K562 (cell line): ENCODE measurements at regions not wholly inside any gene's neighbourhood (a gene's known extent, or its start where the extent isn't known, plus 50 kb on each side); places are given as distances from the start of the nearest gene placed in this dataset.

ENCODE experiments used
- CBFA2T3 ChIP-seq: fragments of 450-650 bp; IDR thresholded peaks from 2 replicates; pipeline ENCODE4 v1.6.1; 2017
- CEBPG ChIP-seq, 3 experiments: fragments of 200-800 bp in 1 of 3; sonication (Bioruptor generic) in 1 of 3; sonication (generic) in 1 of 3; formaldehyde crosslinking in 1 of 3; IDR thresholded peaks in 2 of 3; conservative IDR thresholded peaks in 1 of 3; 2 replicates each; pipeline versions ENCODE4 v1.6.1 to v1.8.0; 2016 to 2022; ENCODE audit warnings: missing compliant biosample characterization in 2 of 3, missing genetic modification characterization in 2 of 3, mild to moderate bottlenecking in 1 of 3, missing genetic modification reagents in 1 of 3
- EP300 ChIP-seq: IDR thresholded peaks from 2 replicates; pipeline ENCODE4 v1.6.1; 2012; ENCODE audit warnings: low read length, improper control_type of control experiment
- FIP1L1 ChIP-seq: fragments of 200-400 bp; formaldehyde crosslinking; IDR thresholded peaks from 2 replicates; pipeline ENCODE4 v1.6.1; 2018; ENCODE audit warnings: mild to moderate bottlenecking, low read depth, low read length; ENCODE audit not compliant: poor library complexity, severe bottlenecking
- GATA2 ChIP-seq: sonication (generic); formaldehyde crosslinking; IDR thresholded peaks from 2 replicates; pipeline ENCODE4 v1.4.0; 2020; ENCODE audit warnings: mild to moderate bottlenecking, missing genetic modification reagents
- GTF2F1 ChIP-seq: IDR thresholded peaks from 2 replicates; pipeline ENCODE4 v1.6.1; 2011; ENCODE audit warnings: low read depth, low read length, improper control_type of control experiment
- JUND ChIP-seq, 2 experiments: IDR thresholded peaks; 2 replicates in 1 of 2; 3 replicates in 1 of 2; pipeline ENCODE4 v1.6.1; 2011; ENCODE audit warnings: borderline replicate concordance in 2 of 2, low read depth in 2 of 2, low read length in 2 of 2, improper control_type of control experiment in 1 of 2, missing biosample characterization in 1 of 2, missing genetic modification characterization in 1 of 2, missing genetic modification reagents in 1 of 2
- LARP7 ChIP-seq: fragments of 450-650 bp; IDR thresholded peaks from 2 replicates; pipeline ENCODE4 v1.6.1; 2016
- MEIS2 ChIP-seq: fragments of 450-650 bp; IDR thresholded peaks from 2 replicates; pipeline ENCODE4 v1.6.1; 2014; ENCODE audit warnings: mild to moderate bottlenecking; ENCODE audit not compliant: partially characterized antibody
- NFXL1 ChIP-seq: fragments of 450-650 bp; formaldehyde crosslinking; IDR thresholded peaks from 2 replicates; pipeline ENCODE4 v1.4.0; 2021; ENCODE audit warnings: mild to moderate bottlenecking
- NFYB ChIP-seq: IDR thresholded peaks from 2 replicates; pipeline ENCODE4 v1.6.1; 2011; ENCODE audit warnings: mild to moderate bottlenecking, moderate library complexity; ENCODE audit not compliant: insufficient read length; ENCODE audit errors: extremely low read depth
- SIN3A ChIP-seq, 2 experiments: fragments of 150-350 bp in 1 of 2; IDR thresholded peaks; 2 replicates each; pipeline ENCODE4 v1.6.1; 2011 to 2016; ENCODE audit warnings: borderline replicate concordance in 2 of 2, low read depth in 2 of 2, low read length in 2 of 2, mild to moderate bottlenecking in 2 of 2, moderate library complexity in 2 of 2; ENCODE audit not compliant: control insufficient read depth in 1 of 2
- SMARCA5 ChIP-seq: fragments of 450-650 bp; IDR thresholded peaks from 2 replicates; pipeline ENCODE4 v1.6.1; 2016
- TCF7 ChIP-seq: sonication (generic); IDR thresholded peaks from 2 replicates; pipeline ENCODE4 v1.6.1; 2016; ENCODE audit warnings: antibody characterized with exemption, borderline replicate concordance
- ZC3H4 ChIP-seq: sonication (generic); formaldehyde crosslinking; IDR thresholded peaks from 2 replicates; pipeline ENCODE4 v1.9.0; 2021; ENCODE audit warnings: missing genetic modification reagents, borderline replicate concordance
- ZNF239 ChIP-seq: fragments of 250-450 bp; sonication (Bioruptor Pico); IDR thresholded peaks from 2 replicates; pipeline ENCODE4 v1.4.0; 2020; ENCODE audit warnings: mild to moderate bottlenecking
- ZNF583 ChIP-seq: fragments of 250-450 bp; sonication (Bioruptor Pico); IDR thresholded peaks from 2 replicates; pipeline ENCODE4 v1.4.0; 2020
- TF ChIP-seq, protein P1 (sequence below): sonication (generic); formaldehyde crosslinking; IDR thresholded peaks from 2 replicates; pipeline ENCODE4 v1.8.1; 2022; ENCODE audit warnings: missing genetic modification reagents
- TF ChIP-seq, protein P2 (sequence below): sonication (generic); formaldehyde crosslinking; IDR thresholded peaks from 2 replicates; pipeline ENCODE4 v1.4.0; 2020; ENCODE audit warnings: mild to moderate bottlenecking, missing genetic modification reagents
- TF ChIP-seq, protein P3 (sequence below): fragments of 450-650 bp; formaldehyde crosslinking; IDR thresholded peaks from 2 replicates; pipeline ENCODE4 v1.4.0; 2020; ENCODE audit warnings: mild to moderate bottlenecking, moderate library complexity
- TF ChIP-seq, protein P4 (sequence below): sonication (generic); formaldehyde crosslinking; IDR thresholded peaks from 2 replicates; pipeline ENCODE4 v1.8.1; 2023; ENCODE audit warnings: mild to moderate bottlenecking, missing genetic modification reagents

DNA sequence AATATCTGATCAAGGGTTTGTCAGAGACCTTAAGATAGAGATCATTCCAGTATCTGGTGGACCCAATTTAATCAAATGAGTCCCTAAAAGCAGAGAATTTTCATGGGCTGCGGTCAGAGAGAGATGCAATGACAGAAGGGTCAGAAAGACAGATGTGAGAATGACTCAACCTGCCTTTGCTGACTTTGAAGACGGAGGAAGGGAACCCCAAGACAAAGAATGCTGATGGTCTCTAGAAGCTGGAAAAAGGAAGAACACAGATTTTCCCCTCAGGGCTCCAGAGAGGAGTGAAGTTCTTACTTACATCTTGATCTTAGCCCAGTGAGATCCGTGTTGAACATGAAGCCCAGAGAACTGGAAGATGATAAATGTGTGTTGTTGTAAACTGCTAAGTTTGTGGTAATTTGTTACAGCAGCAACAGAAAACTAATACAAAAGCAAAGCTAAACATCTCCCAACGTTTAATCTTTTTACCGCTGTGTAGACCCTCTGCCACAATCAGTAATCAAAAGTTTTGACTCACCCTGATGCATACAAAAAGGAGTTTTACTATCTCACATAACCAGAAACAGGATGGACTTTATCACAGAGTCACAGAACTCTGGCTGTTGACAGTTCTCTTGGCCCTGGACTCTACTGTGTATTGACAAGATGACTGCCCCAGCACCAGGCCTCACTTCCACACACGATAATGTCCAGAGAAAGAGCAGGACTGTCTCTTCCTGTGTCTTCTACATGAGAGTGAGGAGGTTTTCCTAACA, 70.2 kb upstream of the MAGEB2 start (continued):
- TF ChIP-seq, protein P1, sequence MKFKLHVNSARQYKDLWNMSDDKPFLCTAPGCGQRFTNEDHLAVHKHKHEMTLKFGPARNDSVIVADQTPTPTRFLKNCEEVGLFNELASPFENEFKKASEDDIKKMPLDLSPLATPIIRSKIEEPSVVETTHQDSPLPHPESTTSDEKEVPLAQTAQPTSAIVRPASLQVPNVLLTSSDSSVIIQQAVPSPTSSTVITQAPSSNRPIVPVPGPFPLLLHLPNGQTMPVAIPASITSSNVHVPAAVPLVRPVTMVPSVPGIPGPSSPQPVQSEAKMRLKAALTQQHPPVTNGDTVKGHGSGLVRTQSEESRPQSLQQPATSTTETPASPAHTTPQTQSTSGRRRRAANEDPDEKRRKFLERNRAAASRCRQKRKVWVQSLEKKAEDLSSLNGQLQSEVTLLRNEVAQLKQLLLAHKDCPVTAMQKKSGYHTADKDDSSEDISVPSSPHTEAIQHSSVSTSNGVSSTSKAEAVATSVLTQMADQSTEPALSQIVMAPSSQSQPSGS, result no peak
- TF ChIP-seq LARP7, result no peak
- TF ChIP-seq MEIS2, result peak; percentile 45
- TF ChIP-seq FIP1L1, result no peak
- no peak for TF ChIP-seq TCF7
- TF ChIP-seq SMARCA5, result no peak
- no peak for TF ChIP-seq ZNF239 (CRISPR knock-in tag)
- TF ChIP-seq GTF2F1, result no peak
- TF ChIP-seq NFXL1, result no peak
- TF ChIP-seq, protein P2, sequence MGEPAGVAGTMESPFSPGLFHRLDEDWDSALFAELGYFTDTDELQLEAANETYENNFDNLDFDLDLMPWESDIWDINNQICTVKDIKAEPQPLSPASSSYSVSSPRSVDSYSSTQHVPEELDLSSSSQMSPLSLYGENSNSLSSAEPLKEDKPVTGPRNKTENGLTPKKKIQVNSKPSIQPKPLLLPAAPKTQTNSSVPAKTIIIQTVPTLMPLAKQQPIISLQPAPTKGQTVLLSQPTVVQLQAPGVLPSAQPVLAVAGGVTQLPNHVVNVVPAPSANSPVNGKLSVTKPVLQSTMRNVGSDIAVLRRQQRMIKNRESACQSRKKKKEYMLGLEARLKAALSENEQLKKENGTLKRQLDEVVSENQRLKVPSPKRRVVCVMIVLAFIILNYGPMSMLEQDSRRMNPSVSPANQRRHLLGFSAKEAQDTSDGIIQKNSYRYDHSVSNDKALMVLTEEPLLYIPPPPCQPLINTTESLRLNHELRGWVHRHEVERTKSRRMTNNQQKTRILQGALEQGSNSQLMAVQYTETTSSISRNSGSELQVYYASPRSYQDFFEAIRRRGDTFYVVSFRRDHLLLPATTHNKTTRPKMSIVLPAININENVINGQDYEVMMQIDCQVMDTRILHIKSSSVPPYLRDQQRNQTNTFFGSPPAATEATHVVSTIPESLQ (CRISPR knock-in tag), result no peak
- TF ChIP-seq, protein P3, sequence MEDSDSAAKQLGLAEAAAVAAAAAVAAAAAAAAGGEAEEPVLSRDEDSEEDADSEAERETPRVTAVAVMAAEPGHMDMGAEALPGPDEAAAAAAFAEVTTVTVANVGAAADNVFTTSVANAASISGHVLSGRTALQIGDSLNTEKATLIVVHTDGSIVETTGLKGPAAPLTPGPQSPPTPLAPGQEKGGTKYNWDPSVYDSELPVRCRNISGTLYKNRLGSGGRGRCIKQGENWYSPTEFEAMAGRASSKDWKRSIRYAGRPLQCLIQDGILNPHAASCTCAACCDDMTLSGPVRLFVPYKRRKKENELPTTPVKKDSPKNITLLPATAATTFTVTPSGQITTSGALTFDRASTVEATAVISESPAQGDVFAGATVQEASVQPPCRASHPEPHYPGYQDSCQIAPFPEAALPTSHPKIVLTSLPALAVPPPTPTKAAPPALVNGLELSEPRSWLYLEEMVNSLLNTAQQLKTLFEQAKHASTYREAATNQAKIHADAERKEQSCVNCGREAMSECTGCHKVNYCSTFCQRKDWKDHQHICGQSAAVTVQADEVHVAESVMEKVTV (CRISPR knock-in tag), result no peak
- TF ChIP-seq NFYB, result no peak
- no peak for TF ChIP-seq ZC3H4 (CRISPR knock-in tag)
- no peak for TF ChIP-seq SIN3A (IDR thresholded peaks at IDR 0.05; ENCODE audit: borderline replicate concordance in 2 of 2, control insufficient read depth in 1 of 2, low read depth in 2 of 2, low read length in 2 of 2)
- no peak for TF ChIP-seq GATA2 (CRISPR knock-in tag)
- no peak for TF ChIP-seq CEBPG (CRISPR knock-in tag; IDR thresholded peaks at IDR 0.05)
- TF ChIP-seq CEBPG (tag; conservative IDR thresholded peaks at IDR 0.05 in 1 of 2, IDR thresholded peaks at IDR 0.05 in 1 of 2), result no peak
- TF ChIP-seq, protein P4, sequence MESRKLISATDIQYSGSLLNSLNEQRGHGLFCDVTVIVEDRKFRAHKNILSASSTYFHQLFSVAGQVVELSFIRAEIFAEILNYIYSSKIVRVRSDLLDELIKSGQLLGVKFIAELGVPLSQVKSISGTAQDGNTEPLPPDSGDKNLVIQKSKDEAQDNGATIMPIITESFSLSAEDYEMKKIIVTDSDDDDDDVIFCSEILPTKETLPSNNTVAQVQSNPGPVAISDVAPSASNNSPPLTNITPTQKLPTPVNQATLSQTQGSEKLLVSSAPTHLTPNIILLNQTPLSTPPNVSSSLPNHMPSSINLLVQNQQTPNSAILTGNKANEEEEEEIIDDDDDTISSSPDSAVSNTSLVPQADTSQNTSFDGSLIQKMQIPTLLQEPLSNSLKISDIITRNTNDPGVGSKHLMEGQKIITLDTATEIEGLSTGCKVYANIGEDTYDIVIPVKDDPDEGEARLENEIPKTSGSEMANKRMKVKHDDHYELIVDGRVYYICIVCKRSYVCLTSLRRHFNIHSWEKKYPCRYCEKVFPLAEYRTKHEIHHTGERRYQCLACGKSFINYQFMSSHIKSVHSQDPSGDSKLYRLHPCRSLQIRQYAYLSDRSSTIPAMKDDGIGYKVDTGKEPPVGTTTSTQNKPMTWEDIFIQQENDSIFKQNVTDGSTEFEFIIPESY (CRISPR knock-in tag), result no peak
- peak; percentile 74 for TF ChIP-seq CBFA2T3
- 0 out of 2 replicates have a peak, but pooled peaks have one; percentile 9 for TF ChIP-seq JUND (IDR thresholded peaks at IDR 0.05; ENCODE audit: borderline replicate concordance, low read depth, low read length)
- no peak for TF ChIP-seq JUND (tag; IDR thresholded peaks at IDR 0.05; ENCODE audit: borderline replicate concordance, low read depth, low read length)
- TF ChIP-seq ZNF583 (CRISPR knock-in tag), result no peak
- peak; percentile 51; the same call in 1 of the 2 replicates for TF ChIP-seq EP300
